ENCODE measurements at regions not wholly inside any gene's neighbourhood (a gene's known extent, or its start where the extent isn't known, plus 50 kb on each side); places are given as distances from the start of the nearest gene placed in this dataset.
A peak's percentile ranks its signal among the peaks of the same experiment; 100 is the strongest.

DNA sequence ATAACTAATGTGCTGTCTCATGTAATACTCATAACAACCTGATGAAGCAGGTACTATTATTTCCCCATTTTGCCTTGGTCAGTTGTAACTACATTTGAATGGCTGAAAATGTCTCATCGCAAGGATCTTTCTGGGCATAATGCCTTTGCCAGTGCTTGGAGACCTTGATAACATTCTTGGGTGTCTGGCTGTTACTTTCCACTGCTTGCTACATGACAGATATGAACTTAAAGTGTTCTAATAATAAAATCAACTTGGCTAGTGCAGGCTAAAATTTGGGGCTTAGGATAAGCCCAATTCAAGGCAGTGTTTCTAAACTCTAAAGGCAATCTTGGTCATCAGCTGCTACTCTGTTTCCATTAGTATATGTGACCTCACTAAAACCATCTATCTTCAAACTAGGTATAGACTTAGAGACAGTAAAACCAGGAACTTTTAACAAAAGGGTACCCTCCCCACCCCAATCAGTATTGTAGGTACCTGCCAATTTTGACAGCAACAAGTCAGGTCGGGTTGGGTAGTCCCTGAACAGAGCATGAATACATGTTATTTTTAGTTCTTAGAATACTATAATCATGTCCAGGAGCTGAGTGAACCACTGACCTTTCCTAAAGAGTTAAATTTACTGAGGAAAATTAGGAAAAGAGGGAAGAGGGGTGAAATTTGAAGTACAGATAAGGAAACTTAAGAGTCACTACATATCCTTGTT, 68.2 kb upstream of the AHR start:
- Histone ChIP-seq H3K27me3 (no peaks in the 10 kb centered on the region), H3K4me3 (no peak overlapping the region), H3K9me3 (no peaks in the 10 kb centered on the region), H3K27ac (no peak overlapping the region), H3K4me1 (peaks cover 0 to 4% of the 10 kb centered on the region in 2 donors), H3K36me3 (no peaks in the 10 kb centered on the region)
- DNase-seq (no peak), ATAC-seq (no peak)
- TF ChIP-seq, protein P1, sequence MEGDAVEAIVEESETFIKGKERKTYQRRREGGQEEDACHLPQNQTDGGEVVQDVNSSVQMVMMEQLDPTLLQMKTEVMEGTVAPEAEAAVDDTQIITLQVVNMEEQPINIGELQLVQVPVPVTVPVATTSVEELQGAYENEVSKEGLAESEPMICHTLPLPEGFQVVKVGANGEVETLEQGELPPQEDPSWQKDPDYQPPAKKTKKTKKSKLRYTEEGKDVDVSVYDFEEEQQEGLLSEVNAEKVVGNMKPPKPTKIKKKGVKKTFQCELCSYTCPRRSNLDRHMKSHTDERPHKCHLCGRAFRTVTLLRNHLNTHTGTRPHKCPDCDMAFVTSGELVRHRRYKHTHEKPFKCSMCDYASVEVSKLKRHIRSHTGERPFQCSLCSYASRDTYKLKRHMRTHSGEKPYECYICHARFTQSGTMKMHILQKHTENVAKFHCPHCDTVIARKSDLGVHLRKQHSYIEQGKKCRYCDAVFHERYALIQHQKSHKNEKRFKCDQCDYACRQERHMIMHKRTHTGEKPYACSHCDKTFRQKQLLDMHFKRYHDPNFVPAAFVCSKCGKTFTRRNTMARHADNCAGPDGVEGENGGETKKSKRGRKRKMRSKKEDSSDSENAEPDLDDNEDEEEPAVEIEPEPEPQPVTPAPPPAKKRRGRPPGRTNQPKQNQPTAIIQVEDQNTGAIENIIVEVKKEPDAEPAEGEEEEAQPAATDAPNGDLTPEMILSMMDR (IDR thresholded peaks at IDR 0.05): no peak
- intact Hi-C loops (cut with DNase I): no loop called here

DNA sequence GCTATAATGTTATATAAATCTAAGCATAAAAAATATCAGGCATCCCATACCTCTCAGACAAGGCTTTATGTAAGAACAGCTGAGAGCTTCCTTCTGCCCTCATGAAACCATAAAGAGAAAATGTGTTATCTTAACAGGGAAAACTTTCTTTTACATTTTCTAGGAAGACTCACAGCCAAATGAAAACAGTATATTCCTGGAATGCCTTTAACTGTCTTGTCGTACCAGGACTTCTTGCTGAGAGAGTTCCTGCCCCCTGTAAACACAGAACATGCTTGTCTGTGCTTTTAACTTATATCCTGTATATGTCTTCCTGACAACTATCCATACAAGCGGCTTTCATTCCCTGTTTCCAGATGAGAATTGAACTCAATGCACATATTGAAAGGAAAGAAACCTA, 64.8 kb upstream of the AHR start:
- Histone ChIP-seq H3K27me3 (no peaks in the 10 kb centered on the region), H3K27ac (peak overlapping the region in 1 of 2 donors; percentile 80), H3K36me3 (no peaks in the 10 kb centered on the region), H3K9me3 (no peaks in the 10 kb centered on the region), H3K4me1 (peaks cover 0 to 4% of the 10 kb centered on the region in 2 donors), H3K4me3 (no peak overlapping the region)
- TF ChIP-seq, protein P1 (IDR thresholded peaks at IDR 0.05): no peak
- intact Hi-C loops (cut with DNase I): no loop called here
- ATAC-seq: no peak
- no peak for DNase-seq

DNA sequence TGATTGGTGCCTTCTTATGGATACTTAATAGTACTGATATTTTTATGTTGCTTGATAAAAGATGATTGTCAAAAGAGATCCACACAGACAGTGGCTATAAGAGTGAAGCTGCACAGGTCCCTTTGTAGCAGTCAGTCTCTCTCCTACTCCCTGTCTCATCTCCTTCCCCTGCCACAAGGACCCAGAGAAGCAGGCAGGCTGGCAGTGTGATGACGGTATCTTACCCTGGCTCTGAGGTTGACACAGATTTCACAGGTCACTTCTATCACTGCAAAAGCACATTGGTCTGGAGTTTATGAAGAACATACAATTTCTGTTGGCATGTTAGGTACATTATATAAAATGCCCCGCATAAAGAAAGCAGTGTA, 64.4 kb upstream of the AHR start:
- peak; percentile 45 for ATAC-seq
- Histone ChIP-seq H3K9me3 (no peaks in the 10 kb centered on the region), H3K27me3 (no peaks in the 10 kb centered on the region), H3K36me3 (no peaks in the 10 kb centered on the region), H3K4me3 (no peak overlapping the region), H3K4me1 (peaks cover 0 to 6% of the 10 kb centered on the region in 2 donors), H3K27ac (peak overlapping the region; percentile 40 to 80)
- intact Hi-C loops (cut with DNase I): no loop called here
- TF ChIP-seq, protein P1 (IDR thresholded peaks at IDR 0.05): no peak
- no peak for DNase-seq

DNA sequence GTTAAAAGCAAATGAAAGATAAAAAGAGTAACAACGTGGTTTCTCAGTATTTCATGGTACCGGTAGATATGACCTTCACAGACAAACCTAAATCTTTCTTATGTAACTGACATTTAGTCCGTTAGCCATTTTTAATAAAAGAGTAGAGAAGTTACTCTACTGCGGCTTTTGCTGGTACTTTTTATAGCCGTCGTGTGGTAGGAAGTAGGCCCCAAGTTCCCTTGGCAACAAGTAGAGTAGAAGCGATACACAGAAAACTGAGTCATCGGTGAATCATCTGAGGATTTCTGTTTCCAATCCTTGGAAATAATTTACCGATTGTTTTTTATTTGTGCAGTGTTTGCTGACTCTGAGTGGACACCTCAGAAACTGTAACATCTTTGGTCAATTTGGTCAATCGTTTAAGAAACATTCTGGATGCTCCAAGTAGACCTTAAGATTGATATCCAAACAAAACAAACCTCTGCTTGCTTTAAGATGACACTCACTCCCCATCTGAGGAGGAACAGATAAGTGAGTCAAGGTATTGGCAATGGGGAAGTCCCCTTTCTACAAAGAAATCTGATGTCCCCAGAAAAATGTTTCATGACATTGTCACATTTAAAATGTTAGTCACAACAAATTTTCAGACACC, 63.9 kb upstream of the AHR start:
- Histone ChIP-seq H3K4me1 (peaks cover 0 to 7% of the 10 kb centered on the region in 2 donors), H3K4me3 (no peak overlapping the region), H3K36me3 (no peaks in the 10 kb centered on the region), H3K27me3 (no peaks in the 10 kb centered on the region), H3K9me3 (no peaks in the 10 kb centered on the region), H3K27ac (peak overlapping the region; percentile 40 to 80)
- intact Hi-C loops (cut with DNase I): no loop called here
- ATAC-seq (peak; percentile 88), DNase-seq (no peak)
- TF ChIP-seq, protein P1 (IDR thresholded peaks at IDR 0.05): no peak

DNA sequence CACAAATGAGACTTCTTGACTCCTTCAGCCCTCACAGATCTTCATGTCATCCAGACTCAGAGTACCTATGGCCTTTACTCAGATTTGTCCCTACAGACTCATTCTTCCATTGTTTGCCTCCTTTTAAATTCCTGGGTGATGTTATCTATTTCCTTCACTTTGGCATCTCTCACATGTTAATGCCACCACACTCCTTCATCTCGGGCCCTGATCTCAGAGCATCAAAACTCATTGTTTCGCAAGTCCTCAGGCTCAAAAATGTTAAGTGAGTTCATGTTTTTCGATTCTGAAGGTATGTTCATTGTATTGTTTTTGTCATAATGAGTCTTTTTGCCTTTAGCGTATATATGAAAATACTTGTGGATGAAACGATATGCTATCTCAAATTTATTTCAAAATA, 62.3 kb upstream of the AHR start:
- no peak for DNase-seq
- Histone ChIP-seq H3K4me3 (no peak overlapping the region), H3K4me1 (peaks cover 0 to 7% of the 10 kb centered on the region in 2 donors), H3K9me3 (no peaks in the 10 kb centered on the region), H3K27ac (no peak overlapping the region), H3K27me3 (no peaks in the 10 kb centered on the region), H3K36me3 (no peaks in the 10 kb centered on the region)
- intact Hi-C loops (cut with DNase I): no loop called here
- ATAC-seq: no peak
- TF ChIP-seq, protein P1 (IDR thresholded peaks at IDR 0.05): no peak
